K562 (cell line): ENCODE measurements at regions not wholly inside any gene's neighbourhood (a gene's known extent, or its start where the extent isn't known, plus 50 kb on each side); places are given as distances from the start of the nearest gene placed in this dataset.

Experiments used
- ATAC-seq: fragments of 200-7000 bp; cut with Tn5 transposase; 3 replicates; pipeline ENCODE4 v1.9.1; 2020; ENCODE audit warnings: moderate library complexity
- BruUV-seq: library from RNA; stranded (reverse); fragments of 400-500 nt; replicated peaks from 2 replicates; lab custom pipeline; 2021; lab: Mats Ljungman, UMichigan
- CTCF ChIA-PET: fragments of 300-600 bp; formaldehyde crosslinking; extraction: SDS; loops from one replicate; lab custom pipeline; 2021; ENCODE audit warnings: low intra/inter-chr PET ratio; lab: Yijun Ruan, JAX
- POLR2A ChIA-PET: fragments of 300-600, 350-650 bp; sonication (Branson Sonifier 250); formaldehyde crosslinking; extraction: SDS; loops from one replicate; lab custom pipeline; 2021; ENCODE audit warnings: antibody characterized with exemption, inconsistent platforms; lab: Yijun Ruan, JAX
- DNase-seq, 4 experiments: peaks; one replicate each; pipeline versions ENCODE4 v3.0.0 to v3.0.0-alpha.2; 2011 to 2018; ENCODE audit warnings: low spot score in 3 of 4, mixed read lengths in 3 of 4; ENCODE audit errors: extremely low read depth in 1 of 4
- FAIRE-seq: peaks from 2 replicates; lab custom pipeline; 2011; peaks lifted over from hg19 to GRCh38; lab: Jason Lieb, UNC
- H2AFZ ChIP-seq: 2 replicates; pipeline ENCODE4 v1.6.0; 2011; ENCODE audit warnings: low read depth, low read length, control low read depth, inconsistent platforms
- H3K27ac ChIP-seq: fragments of 200-600 bp; 3 replicates; pipeline ENCODE4 v1.8.0; 2011; ENCODE audit warnings: low read depth, mild to moderate bottlenecking, control low read depth, inconsistent platforms, low read length, moderate library complexity, mixed read lengths; ENCODE audit errors: extremely low read depth
- H3K27me3 ChIP-seq, 2 experiments: fragments of 300-600 bp in 1 of 2; 2 replicates in 1 of 2; 3 replicates in 1 of 2; pipeline versions ENCODE4 v1.6.0 to v1.8.0; 2011; ENCODE audit warnings: inconsistent platforms in 2 of 2, low read length in 2 of 2, mild to moderate bottlenecking in 1 of 2, mixed read lengths in 1 of 2, moderate library complexity in 1 of 2; ENCODE audit not compliant: control insufficient read depth in 2 of 2, insufficient read depth in 2 of 2
- H3K36me3 ChIP-seq: fragments of 300-600 bp; 3 replicates; pipeline ENCODE4 v1.8.0; 2011; ENCODE audit warnings: mild to moderate bottlenecking, low read length, inconsistent platforms; ENCODE audit not compliant: control insufficient read depth, insufficient read depth
- H3K4me1 ChIP-seq, 2 experiments: fragments of 200-600 bp in 1 of 2; replicated peaks in 1 of 2; 2 replicates in 1 of 2; 3 replicates in 1 of 2; pipeline versions ENCODE4 v1.5.1 to v1.8.0; 2011; ENCODE audit warnings: inconsistent platforms in 2 of 2, low read length in 2 of 2, mild to moderate bottlenecking in 1 of 2, mixed read lengths in 1 of 2, moderate library complexity in 1 of 2; ENCODE audit not compliant: control insufficient read depth in 2 of 2, insufficient read depth in 2 of 2
- H3K4me2 ChIP-seq: 2 replicates; pipeline ENCODE4 v1.6.1; 2011; ENCODE audit warnings: low read length, control low read depth, inconsistent platforms, mixed read lengths; ENCODE audit not compliant: insufficient read depth
- H3K4me3 ChIP-seq: fragments of 200-600 bp; sonication (generic), shearing (Covaris generic); 2 replicates; pipeline ENCODE4 v1.5.1; 2016; ENCODE audit warnings: control low read depth, inconsistent platforms
- H3K79me2 ChIP-seq: fragments of 200-600 bp; 3 replicates; pipeline ENCODE4 v1.8.0; 2011; ENCODE audit warnings: low read length, inconsistent platforms; ENCODE audit not compliant: control insufficient read depth, insufficient read depth
- H3K9ac ChIP-seq, 2 experiments: 2 replicates each; pipeline versions ENCODE4 v1.6.0 to v1.6.1; 2011; ENCODE audit warnings: low read depth in 2 of 2, low read length in 2 of 2, control low read depth in 1 of 2, inconsistent platforms in 1 of 2, mild to moderate bottlenecking in 1 of 2, mixed read lengths in 1 of 2; ENCODE audit not compliant: insufficient read depth in 1 of 2
- H3K9me1 ChIP-seq: one replicate; pipeline ENCODE4 v1.6.0; 2011; ENCODE audit warnings: inconsistent platforms, mild to moderate bottlenecking, low read length, moderate library complexity; ENCODE audit not compliant: control insufficient read depth, insufficient read depth
- H3K9me3 ChIP-seq: replicated peaks from 2 replicates; pipeline ENCODE4 v1.5.1; 2011; ENCODE audit warnings: low read depth, low read length, inconsistent platforms; ENCODE audit not compliant: control insufficient read depth, insufficient read depth
- H4K20me1 ChIP-seq: replicated peaks from 2 replicates; pipeline ENCODE4 v1.6.1; 2011; ENCODE audit warnings: low read length, inconsistent platforms, mixed read lengths; ENCODE audit not compliant: control insufficient read depth, insufficient read depth
- ATF4 ChIP-seq: fragments of 450-650 bp; formaldehyde crosslinking; IDR thresholded peaks from 2 replicates; pipeline ENCODE4 v1.4.0; 2022; ENCODE audit warnings: mild to moderate bottlenecking, moderate library complexity
- BRF1 ChIP-seq: IDR thresholded peaks from 3 replicates; pipeline ENCODE4 v1.6.1; 2011; ENCODE audit warnings: borderline replicate concordance, mild to moderate bottlenecking; ENCODE audit not compliant: insufficient read length; ENCODE audit errors: extremely low read depth
- FOXA1 ChIP-seq: fragments of 450-650 bp; IDR thresholded peaks from 2 replicates; pipeline ENCODE4 v1.6.1; 2016; ENCODE audit warnings: mild to moderate bottlenecking, borderline replicate concordance
- JUND ChIP-seq, 2 experiments: IDR thresholded peaks; 2 replicates in 1 of 2; 3 replicates in 1 of 2; pipeline ENCODE4 v1.6.1; 2011; ENCODE audit warnings: borderline replicate concordance in 2 of 2, low read depth in 2 of 2, low read length in 2 of 2, improper control_type of control experiment in 1 of 2, missing biosample characterization in 1 of 2, missing genetic modification characterization in 1 of 2, missing genetic modification reagents in 1 of 2
- NFIC ChIP-seq: fragments of 450-650 bp; IDR thresholded peaks from 2 replicates; pipeline ENCODE4 v1.6.1; 2017; ENCODE audit warnings: mild to moderate bottlenecking, inconsistent platforms
- PCBP2 ChIP-seq: fragments of 200-400 bp; formaldehyde crosslinking; IDR thresholded peaks from 2 replicates; pipeline ENCODE4 v1.6.1; 2018; ENCODE audit warnings: low read length, low read depth, mild to moderate bottlenecking, moderate library complexity; ENCODE audit not compliant: poor library complexity, severe bottlenecking
- TEAD1 ChIP-seq, 2 experiments: fragments of 450-650 bp in 1 of 2; sonication (generic) in 1 of 2; formaldehyde crosslinking; IDR thresholded peaks; 2 replicates each; pipeline versions ENCODE4 v1.4.0 to v1.8.0; 2020 to 2022; ENCODE audit warnings: mild to moderate bottlenecking in 2 of 2, missing genetic modification reagents in 1 of 2
- TGIF2 ChIP-seq: sonication (generic); formaldehyde crosslinking; IDR thresholded peaks from 2 replicates; pipeline ENCODE4 v1.8.1; 2022; ENCODE audit warnings: mild to moderate bottlenecking, missing genetic modification reagents, moderate library complexity
- ZSCAN32 ChIP-seq: fragments of 450-650 bp; formaldehyde crosslinking; IDR thresholded peaks from 2 replicates; pipeline ENCODE4 v1.4.0; 2020; ENCODE audit warnings: mild to moderate bottlenecking, moderate library complexity
- WGBS: fragments of 100-300 bp; shearing (Covaris generic); methylation state at CpG from one replicate; pipeline ENCODE4 v1.1.6; 2016; ENCODE audit warnings: low coverage, mixed read lengths; ENCODE audit not compliant: insufficient coverage; ENCODE audit errors: missing lambda C conversion rate; 5-methylcytosine and 5-hydroxymethylcytosine counted together
- in situ Hi-C: fragments of 300-500 bp; cut with MboI; formaldehyde crosslinking; loops from 4 replicates; pipeline ENCODE4 v1.15.0; 2018; ENCODE audit warnings: inconsistent platforms, mixed read lengths
- intact Hi-C: fragments of 100-400 bp; cut with micrococcal nuclease; formaldehyde crosslinking; loops from 2 replicates; pipeline ENCODE4 v1.14.2; 2022
- TF ChIP-seq, protein P1 (sequence below), 2 experiments: fragments of 450-650 bp in 1 of 2; sonication (generic) in 1 of 2; formaldehyde crosslinking in 1 of 2; IDR thresholded peaks in 1 of 2; conservative IDR thresholded peaks in 1 of 2; 2 replicates each; pipeline versions ENCODE4 v1.6.1 to v1.8.1; 2016 to 2023; ENCODE audit warnings: mild to moderate bottlenecking in 2 of 2, moderate library complexity in 2 of 2, inconsistent platforms in 1 of 2, missing genetic modification reagents in 1 of 2

GRCh38 chr6:10323018-10323417, 91.9 kb downstream of the TFAP2A start:
- H3K4me2 ChIP-seq, result no peak overlapping the region
- TF ChIP-seq, protein P1, sequence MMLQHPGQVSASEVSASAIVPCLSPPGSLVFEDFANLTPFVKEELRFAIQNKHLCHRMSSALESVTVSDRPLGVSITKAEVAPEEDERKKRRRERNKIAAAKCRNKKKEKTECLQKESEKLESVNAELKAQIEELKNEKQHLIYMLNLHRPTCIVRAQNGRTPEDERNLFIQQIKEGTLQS (IDR thresholded peaks at IDR 0.05), result 0 out of 2 replicates have a peak, but pooled peaks have one; percentile 49
- TF ChIP-seq, protein P1 (CRISPR knock-in tag; conservative IDR thresholded peaks at IDR 0.05), result no peak
- TF ChIP-seq ATF4 (CRISPR knock-in tag) (no peak), ZSCAN32 (CRISPR knock-in tag) (no peak), PCBP2 (no peak), FOXA1 (no peak), NFIC (no peak), TGIF2 (CRISPR knock-in tag) (no peak), JUND (IDR thresholded peaks at IDR 0.05; ENCODE audit: borderline replicate concordance, low read depth, low read length) (no peak), JUND (tag; IDR thresholded peaks at IDR 0.05; ENCODE audit: borderline replicate concordance, low read depth, low read length) (0 out of 3 replicates have a peak, but pooled peaks have one; percentile 26), BRF1 (no peak), TEAD1 (CRISPR knock-in tag; IDR thresholded peaks at IDR 0.05) (no peak)
- TF ChIP-seq, all 486 proteins: peak for 2
- POLR2A ChIA-PET, result interaction anchor here (0.6 to 0.8 kb wide), 2 partner anchors 81 to 341 kb away, joined by 3 to 6 read pairs; no protein-coding TSS in a partner anchor
- FAIRE-seq, result no peak
- Histone ChIP-seq H3K4me1 (peaks cover 0 to 5% of the 10 kb centered on the region in 2 experiments; a peak in 1 of 5 replicates), H3K79me2 (no peaks in the 10 kb centered on the region), H3K9me3 (no peaks in the 10 kb centered on the region), H3K4me3 (no peak overlapping the region), H4K20me1 (no peaks in the 10 kb centered on the region), H3K27ac (no peak overlapping the region), H3K9me1 (no peaks in the 10 kb centered on the region), H3K9ac (no peak overlapping the region), H3K36me3 (no peaks in the 10 kb centered on the region), H3K27me3 (peaks cover 0 to 4% of the 10 kb centered on the region in 2 experiments; a peak in 3 of 5 replicates), H2AFZ (no peak overlapping the region)
- ATAC-seq, result no peak
- in situ Hi-C loops (no loop called here), intact Hi-C loops (no loop called here)
- CTCF ChIA-PET, result no interaction called here
- DNase-seq, result no peak
- 29% methylated on average over 2 of the region's 2 CpGs for WGBS
- BruUV-seq, result no TSS peak
